ENCODE measurements at regions not wholly inside any gene's neighbourhood (a gene's known extent, or its start where the extent isn't known, plus 50 kb on each side); places are given as distances from the start of the nearest gene placed in this dataset.

- TF ChIP-seq ETV6 (CRISPR knock-in tag; IDR thresholded peaks at IDR 0.05) (no peak), CTCF (IDR thresholded peaks at IDR 0.05) (no peak), SP1 (CRISPR knock-in tag; conservative IDR thresholded peaks at IDR 0.05) (no peak), CBFB (CRISPR knock-in tag; IDR thresholded peaks at IDR 0.05; ENCODE audit: low read depth) (no peak), MAX (CRISPR knock-in tag; IDR thresholded peaks at IDR 0.05) (no peak), ATF1 (CRISPR knock-in tag; IDR thresholded peaks at IDR 0.05) (no peak), ZNF423 (CRISPR knock-in tag; IDR thresholded peaks at IDR 0.05) (no peak), USF2 (CRISPR knock-in tag; IDR thresholded peaks at IDR 0.05) (no peak)
Observed at GRCh38 chr3:150128126-150128525, 157.4 kb upstream of the PFN2 start.
